ENCODE measurements at regions not wholly inside any gene's neighbourhood (a gene's known extent, or its start where the extent isn't known, plus 50 kb on each side); places are given as distances from the start of the nearest gene placed in this dataset.
A peak's percentile ranks its signal among the peaks of the same experiment; 100 is the strongest.

- no peaks in the 10 kb centered on the region for H3K27me3 ChIP-seq (replicated peaks in 1 of 2; ENCODE audit: control insufficient read depth in 2 of 2, insufficient read depth in 2 of 2, low read length in 1 of 2)
- intact Hi-C loops (cut with micrococcal nuclease; ENCODE audit: unreplicated experiment) (loop anchor here (1.0 to 10.0 kb wide), 4 partner anchors 160 to 1623 kb away; no protein-coding TSS in a partner anchor), in situ Hi-C loops (cut with MboI) (no loop called here)
- no peak overlapping the region for H3K4me2 ChIP-seq (ENCODE audit: control insufficient read depth, insufficient read depth)
- no peaks in the 10 kb centered on the region for H4K20me1 ChIP-seq (ENCODE audit: control insufficient read depth, insufficient read depth)
- ChIA-PET CTCF (interaction anchor here (0.6 to 8.2 kb wide), 12 partner anchors 9 to 1624 kb away, joined by 3 to 77 read pairs (median 4); no protein-coding TSS in a partner anchor), POLR2A (no interaction called here), RAD21 (ENCODE audit: unreplicated experiment) (interaction anchor here (1.1 to 1.2 kb wide), 2 partner anchors 227 to 475 kb away, joined by 3 to 6 read pairs; no protein-coding TSS in a partner anchor), SMC1A (ENCODE audit: uncharacterized antibody, unreplicated experiment) (interaction anchor here (0.7 to 4.3 kb wide), 7 partner anchors 8 to 227 kb away, joined by 3 to 36 read pairs (median 3); no protein-coding TSS in a partner anchor)
- no peaks in the 10 kb centered on the region for H3K9me3 ChIP-seq (replicated peaks; ENCODE audit: control insufficient read depth, insufficient read depth, low read length)
- TF ChIP-seq RAD21 (IDR thresholded peaks at IDR 0.05; ENCODE audit: insufficient read depth, low read depth, low read length) (peak; percentile 58), CHD2 (IDR thresholded peaks at IDR 0.05; ENCODE audit: borderline replicate concordance, low read depth, low read length) (no peak), KLF5 (IDR thresholded peaks at IDR 0.05; ENCODE audit: partially characterized antibody) (no peak), ZSCAN29 (IDR thresholded peaks at IDR 0.05) (no peak), SMC3 (IDR thresholded peaks at IDR 0.05; ENCODE audit: borderline replicate concordance, low read length) (peak; percentile 83)
- TF ChIP-seq, protein P1, sequence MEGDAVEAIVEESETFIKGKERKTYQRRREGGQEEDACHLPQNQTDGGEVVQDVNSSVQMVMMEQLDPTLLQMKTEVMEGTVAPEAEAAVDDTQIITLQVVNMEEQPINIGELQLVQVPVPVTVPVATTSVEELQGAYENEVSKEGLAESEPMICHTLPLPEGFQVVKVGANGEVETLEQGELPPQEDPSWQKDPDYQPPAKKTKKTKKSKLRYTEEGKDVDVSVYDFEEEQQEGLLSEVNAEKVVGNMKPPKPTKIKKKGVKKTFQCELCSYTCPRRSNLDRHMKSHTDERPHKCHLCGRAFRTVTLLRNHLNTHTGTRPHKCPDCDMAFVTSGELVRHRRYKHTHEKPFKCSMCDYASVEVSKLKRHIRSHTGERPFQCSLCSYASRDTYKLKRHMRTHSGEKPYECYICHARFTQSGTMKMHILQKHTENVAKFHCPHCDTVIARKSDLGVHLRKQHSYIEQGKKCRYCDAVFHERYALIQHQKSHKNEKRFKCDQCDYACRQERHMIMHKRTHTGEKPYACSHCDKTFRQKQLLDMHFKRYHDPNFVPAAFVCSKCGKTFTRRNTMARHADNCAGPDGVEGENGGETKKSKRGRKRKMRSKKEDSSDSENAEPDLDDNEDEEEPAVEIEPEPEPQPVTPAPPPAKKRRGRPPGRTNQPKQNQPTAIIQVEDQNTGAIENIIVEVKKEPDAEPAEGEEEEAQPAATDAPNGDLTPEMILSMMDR (IDR thresholded peaks at IDR 0.05 in 2 of 3, conservative IDR thresholded peaks at IDR 0.05 in 1 of 3; ENCODE audit: control insufficient read depth in 2 of 3, extremely low read depth in 1 of 3, insufficient read depth in 1 of 3, low read depth in 3 of 3, low read length in 3 of 3): peak; percentile 62 to 74 (median 66)
- H2AFZ ChIP-seq (ENCODE audit: control insufficient read depth, low read depth, low read length): no peak overlapping the region
- no peak overlapping the region for H3K27ac ChIP-seq (ENCODE audit: control insufficient read depth, insufficient read depth)
- no peaks in the 10 kb centered on the region for H3K79me2 ChIP-seq (ENCODE audit: control insufficient read depth, insufficient read depth, low read length)
- peak; percentile 96 for ATAC-seq
- WGBS (ENCODE audit: insufficient coverage, insufficient replicate concordance, low lambda C conversion rate, missing lambda C conversion rate): 15% methylated on average over 9 of the region's 9 CpGs
- no peak overlapping the region for H3K4me3 ChIP-seq
- FAIRE-seq: peak; percentile 79
- H3K9ac ChIP-seq (ENCODE audit: control insufficient read depth, insufficient read depth, low read length): no peak overlapping the region
- no peak for DNase-seq (ENCODE audit: low read depth, low spot score)
- no peaks in the 10 kb centered on the region for H3K36me3 ChIP-seq (ENCODE audit: control insufficient read depth in 2 of 2, insufficient read depth in 2 of 2, low read length in 1 of 2)
- BruUV-seq (replicated peaks): no TSS peak
- no peaks in the 10 kb centered on the region for H3K4me1 ChIP-seq (ENCODE audit: control insufficient read depth, insufficient read depth, low read length)
Measured at GRCh38 chr4:181301735-181302710, 941.2 kb upstream of the TENM3 start.

Data from GM12878 (cell line).